Left lung (tissue), 4 donors: ENCODE measurements at regions not wholly inside any gene's neighbourhood (a gene's known extent, or its start where the extent isn't known, plus 50 kb on each side); places are given as distances from the start of the nearest gene placed in this dataset.

ENCODE experiments used
- ATAC-seq: fragments of 200-7000 bp; cut with Tn5 transposase; one replicate; pipeline ENCODE4 v1.9.1; 2020; ENCODE audit warnings: moderate library complexity
- DNase-seq, 4 donors: peaks; one replicate each; pipeline ENCODE4 v3.0.0-alpha.2; 2013 to 2020
- H3K27ac ChIP-seq, 2 donors: fragments of 200-600 bp; sonication (generic) in 1 of 2; one replicate each; pipeline versions ENCODE4 v1.5.0 to v1.8.0; 2020 to 2021
- H3K27me3 ChIP-seq, 2 donors: fragments of 200-600 bp; sonication (generic) in 1 of 2; one replicate each; pipeline versions ENCODE4 v1.5.0 to v1.8.0; 2020 to 2021
- H3K36me3 ChIP-seq, 2 donors: fragments of 200-600 bp; sonication (generic) in 1 of 2; one replicate each; pipeline versions ENCODE4 v1.5.0 to v1.8.0; 2020 to 2021
- H3K4me1 ChIP-seq, 2 donors: fragments of 200-600 bp; one replicate each; pipeline ENCODE4 v1.8.0; 2021
- H3K4me3 ChIP-seq, 2 donors: fragments of 200-600 bp; sonication (generic) in 1 of 2; one replicate each; pipeline versions ENCODE4 v1.5.0 to v1.8.0; 2020 to 2021; ENCODE audit warnings: mild to moderate bottlenecking in 1 of 2
- H3K9me3 ChIP-seq, 2 donors: fragments of 200-600 bp; sonication (generic) in 1 of 2; one replicate each; pipeline versions ENCODE4 v1.5.0 to v1.8.0; 2020 to 2021
- CTCF ChIP-seq, 2 donors: fragments of 200-600 bp; sonication (generic) in 1 of 2; IDR thresholded peaks; one replicate each; pipeline versions ENCODE4 v1.5.0 to v1.8.0; 2021; ENCODE audit warnings: antibody characterized with exemption in 2 of 2
- intact Hi-C, 2 donors: fragments of 100-400 bp; cut with DNase I; formaldehyde crosslinking; loops; one replicate each; pipeline versions ENCODE4 v1.11.2 to v1.14.2; 2022
- donor health status: DM: no; HTN: yes; CAD: no.
- donor health status: DM: no; HTN: no; CAD: no.

DNA sequence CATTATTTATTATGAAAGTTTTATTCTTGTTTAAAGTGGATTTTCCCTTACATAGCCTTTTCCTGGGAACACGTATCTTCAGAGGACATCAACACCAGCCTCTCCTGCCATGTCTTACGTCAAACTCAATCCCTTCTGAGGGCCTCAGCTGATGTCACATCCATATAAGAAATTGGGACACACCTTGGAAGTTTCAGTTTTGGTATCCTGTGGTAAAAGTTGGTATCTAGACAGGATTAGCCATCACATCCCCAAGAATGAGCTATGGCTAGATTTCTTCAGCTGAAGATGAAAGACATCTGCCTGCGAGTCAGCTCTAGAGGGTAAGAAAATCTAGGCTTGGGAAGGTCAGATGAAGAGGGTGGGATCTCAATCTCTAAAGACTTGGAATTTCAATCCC, 75.8 kb upstream of the ZNF516 start:
- Histone ChIP-seq H3K4me1 (peaks cover 0 to 58% of the 10 kb centered on the region in 2 donors), H3K36me3 (no peaks in the 10 kb centered on the region), H3K27ac (no peak overlapping the region), H3K4me3 (no peak overlapping the region), H3K27me3 (no peaks in the 10 kb centered on the region), H3K9me3 (no peaks in the 10 kb centered on the region)
- intact Hi-C loops = no loop called here
- ATAC-seq = no peak
- DNase-seq = no peak
- TF ChIP-seq CTCF (IDR thresholded peaks at IDR 0.05) = no peak

GRCh38 chr18:76569644-76570419, 74.8 kb upstream of the ZNF516 start:
- peak overlapping the region in 1 of 2 donors; percentile 74 for H3K27ac ChIP-seq
- TF ChIP-seq CTCF (IDR thresholded peaks at IDR 0.05) = no peak
- no peaks in the 10 kb centered on the region for H3K27me3 ChIP-seq
- ATAC-seq = no peak
- intact Hi-C loops = no loop called here
- H3K4me1 ChIP-seq = peaks cover 3 to 66% of the 10 kb centered on the region in 2 donors
- DNase-seq = no peak
- H3K4me3 ChIP-seq = no peak overlapping the region
- no peaks in the 10 kb centered on the region for H3K9me3 ChIP-seq
- no peaks in the 10 kb centered on the region for H3K36me3 ChIP-seq

- no peaks in the 10 kb centered on the region for H3K9me3 ChIP-seq
- no peak for DNase-seq
- no peak overlapping the region for H3K4me3 ChIP-seq
- TF ChIP-seq CTCF (IDR thresholded peaks at IDR 0.05) = no peak
- intact Hi-C loops = no loop called here
- no peaks in the 10 kb centered on the region for H3K36me3 ChIP-seq
- H3K27me3 ChIP-seq = no peaks in the 10 kb centered on the region
- ATAC-seq = no peak
- peak overlapping the region in 1 of 2 donors; percentile 74 for H3K27ac ChIP-seq
- peaks cover 7 to 73% of the 10 kb centered on the region in 2 donors for H3K4me1 ChIP-seq
Measured at GRCh38 chr18:76568731-76569130, 73.7 kb upstream of the ZNF516 start.

DNA sequence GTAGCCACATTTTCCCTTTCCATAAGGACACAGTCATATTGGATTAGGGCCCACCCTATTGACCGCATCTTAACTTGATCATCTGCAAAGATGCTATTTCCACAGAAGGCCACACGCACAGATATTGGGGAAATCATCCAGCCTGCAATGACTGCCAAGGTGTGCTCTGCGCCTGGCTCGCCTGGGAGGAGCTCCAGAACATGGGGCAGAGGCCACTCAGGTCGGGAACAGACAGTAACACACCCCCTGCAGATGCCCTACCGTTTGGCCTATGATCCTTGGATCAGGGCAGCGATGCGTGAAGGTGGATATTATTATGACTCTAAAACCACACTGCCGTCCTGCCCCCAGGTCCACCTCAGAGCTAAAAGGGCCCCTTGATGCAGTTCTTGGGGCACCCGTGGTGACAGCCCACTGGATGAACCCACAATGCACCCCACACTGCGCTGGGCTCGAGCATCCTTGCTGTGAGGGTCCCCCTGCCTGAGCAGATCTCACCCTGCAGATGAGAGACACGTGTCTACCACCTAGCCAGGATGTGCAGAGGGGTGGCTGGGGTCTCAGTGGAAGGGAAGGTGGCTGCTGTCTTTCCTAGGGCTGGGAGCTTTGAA, 72.9 kb upstream of the ZNF516 start:
- ATAC-seq (no peak), DNase-seq (no peak)
- intact Hi-C loops = no loop called here
- no peak overlapping the region for H3K4me3 ChIP-seq
- no peaks in the 10 kb centered on the region for H3K9me3 ChIP-seq
- no peaks in the 10 kb centered on the region for H3K27me3 ChIP-seq
- TF ChIP-seq CTCF (IDR thresholded peaks at IDR 0.05) = no peak
- H3K36me3 ChIP-seq = no peaks in the 10 kb centered on the region
- peak overlapping the region in 1 of 2 donors; percentile 74 for H3K27ac ChIP-seq
- H3K4me1 ChIP-seq = peaks cover 7 to 68% of the 10 kb centered on the region in 2 donors

- H3K27ac ChIP-seq = peak overlapping the region in 1 of 2 donors; percentile 88
- intact Hi-C loops = no loop called here
Measured at GRCh38 chr18:76566987-76567386, 71.9 kb upstream of the ZNF516 start.

More at GRCh38 chr18:76566987-76567386, 71.9 kb upstream of the ZNF516 start:
- H3K4me1 ChIP-seq = peaks cover 7 to 61% of the 10 kb centered on the region in 2 donors
- no peak for ATAC-seq
- DNase-seq = no peak
- no peaks in the 10 kb centered on the region for H3K36me3 ChIP-seq
- H3K9me3 ChIP-seq = no peaks in the 10 kb centered on the region
- TF ChIP-seq CTCF (IDR thresholded peaks at IDR 0.05) = no peak
- H3K4me3 ChIP-seq = no peak overlapping the region
- no peaks in the 10 kb centered on the region for H3K27me3 ChIP-seq
